ENCODE measurements at regions not wholly inside any gene's neighbourhood (a gene's known extent, or its start where the extent isn't known, plus 50 kb on each side); places are given as distances from the start of the nearest gene placed in this dataset.

DNA sequence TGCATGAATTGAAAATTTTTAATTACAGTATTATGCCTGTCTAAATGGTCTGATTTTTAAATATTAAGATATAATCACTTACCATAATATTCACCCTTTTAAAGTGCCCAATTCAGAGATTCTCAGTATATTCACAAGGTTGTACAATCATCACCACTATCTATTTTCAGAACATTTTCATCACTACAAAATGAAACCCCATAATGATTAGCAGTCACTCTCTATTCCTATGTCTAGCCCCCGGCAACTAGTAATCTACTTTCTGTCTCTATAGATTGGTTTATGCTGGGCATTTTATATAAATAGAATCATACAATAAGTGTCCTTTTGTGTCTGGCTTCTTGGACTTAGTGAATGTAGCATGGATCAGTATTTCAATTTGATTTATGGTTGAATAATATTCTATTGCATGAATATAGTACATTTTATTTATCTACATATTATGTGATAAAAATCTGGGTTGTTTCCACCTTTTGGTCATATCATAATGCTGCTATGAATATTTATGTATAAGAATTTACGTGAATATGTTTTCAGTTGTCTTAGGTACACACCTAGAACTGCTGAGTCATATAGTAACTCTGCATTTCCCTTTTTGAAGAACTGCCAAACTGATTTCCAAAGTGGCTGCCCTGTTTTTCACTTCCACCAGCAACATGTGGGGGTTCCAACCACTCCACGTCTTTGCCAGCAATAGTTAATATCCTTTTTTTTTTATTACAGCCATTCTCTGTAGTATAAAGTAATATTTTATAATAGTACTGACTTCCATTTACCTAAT is 485.7 kb upstream of the ZNF385D start:
- DNase-seq, result no peak

DNA sequence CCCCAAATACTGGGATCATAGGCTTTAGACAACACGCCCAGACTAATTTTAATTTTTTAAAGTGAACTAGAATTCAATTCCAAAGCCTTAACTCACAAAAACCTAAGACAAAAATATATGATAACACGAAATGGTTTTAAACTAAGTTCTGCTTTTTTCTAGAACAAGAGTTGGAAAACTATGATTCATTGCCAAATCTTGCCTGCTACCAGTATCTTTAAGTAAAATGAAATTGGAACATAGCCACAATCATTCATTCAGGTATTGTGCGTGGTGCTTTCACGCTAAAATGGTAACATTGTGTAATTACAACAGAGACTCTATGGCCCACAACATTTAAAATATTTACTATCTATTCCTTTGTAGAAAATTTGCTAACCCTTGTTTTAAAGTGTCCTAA is 488.0 kb upstream of the ZNF385D start:
- no peak for DNase-seq

DNA sequence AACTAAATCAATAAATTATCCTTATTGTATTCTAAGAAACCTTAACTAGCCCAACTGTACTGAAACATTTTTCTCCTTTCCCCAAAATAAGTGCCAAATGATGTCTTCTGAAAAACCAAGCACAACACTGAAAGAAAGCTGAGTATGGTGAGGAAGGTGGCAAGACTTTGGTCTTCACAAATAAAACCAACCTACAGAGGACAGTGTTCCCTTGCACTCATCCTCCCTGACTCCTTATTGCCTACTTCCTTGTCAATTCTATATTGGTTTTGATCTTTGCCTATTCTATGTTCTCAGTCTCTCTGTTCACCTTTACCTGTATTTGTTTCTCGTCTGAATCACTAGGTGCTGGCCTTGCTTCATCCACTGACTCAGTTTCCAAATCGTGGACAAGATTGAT is 490.1 kb upstream of the ZNF385D start:
- no peak for DNase-seq

DNA sequence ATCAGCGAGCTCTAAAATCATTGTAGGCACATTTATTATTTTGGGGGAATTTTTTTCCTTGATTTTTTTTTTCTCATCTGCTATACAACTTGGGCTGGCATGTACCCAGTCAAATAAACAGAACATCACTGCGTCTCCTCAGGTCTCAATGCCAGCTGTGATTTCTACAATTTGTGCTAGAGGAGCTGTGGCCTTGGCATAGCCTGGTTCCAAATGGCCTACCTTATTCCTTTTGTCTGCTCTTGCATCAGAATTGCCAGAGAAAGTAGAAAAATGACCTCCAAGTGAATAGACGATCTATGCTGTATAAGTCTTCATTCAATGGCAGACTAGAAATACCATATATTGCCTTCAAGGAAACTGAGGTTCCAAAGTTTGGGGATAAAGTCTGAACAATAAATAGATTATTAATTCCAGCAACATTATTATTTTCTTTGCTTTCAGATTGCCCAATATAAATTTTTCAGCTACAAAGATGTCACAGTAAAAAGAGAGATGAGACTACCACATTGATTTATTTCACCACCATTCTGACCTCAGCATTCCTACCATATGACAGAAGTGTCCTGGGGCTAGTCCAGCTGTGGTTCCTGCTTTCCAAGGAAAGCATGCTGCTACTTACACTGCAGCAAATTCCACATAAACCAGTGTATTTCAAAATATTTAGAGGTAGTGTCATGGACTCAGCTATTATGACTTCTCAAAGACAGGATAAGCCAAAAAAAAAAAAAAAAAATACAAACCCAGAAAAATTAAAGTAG is 493.9 kb upstream of the ZNF385D start:
- no peak for DNase-seq

DNA sequence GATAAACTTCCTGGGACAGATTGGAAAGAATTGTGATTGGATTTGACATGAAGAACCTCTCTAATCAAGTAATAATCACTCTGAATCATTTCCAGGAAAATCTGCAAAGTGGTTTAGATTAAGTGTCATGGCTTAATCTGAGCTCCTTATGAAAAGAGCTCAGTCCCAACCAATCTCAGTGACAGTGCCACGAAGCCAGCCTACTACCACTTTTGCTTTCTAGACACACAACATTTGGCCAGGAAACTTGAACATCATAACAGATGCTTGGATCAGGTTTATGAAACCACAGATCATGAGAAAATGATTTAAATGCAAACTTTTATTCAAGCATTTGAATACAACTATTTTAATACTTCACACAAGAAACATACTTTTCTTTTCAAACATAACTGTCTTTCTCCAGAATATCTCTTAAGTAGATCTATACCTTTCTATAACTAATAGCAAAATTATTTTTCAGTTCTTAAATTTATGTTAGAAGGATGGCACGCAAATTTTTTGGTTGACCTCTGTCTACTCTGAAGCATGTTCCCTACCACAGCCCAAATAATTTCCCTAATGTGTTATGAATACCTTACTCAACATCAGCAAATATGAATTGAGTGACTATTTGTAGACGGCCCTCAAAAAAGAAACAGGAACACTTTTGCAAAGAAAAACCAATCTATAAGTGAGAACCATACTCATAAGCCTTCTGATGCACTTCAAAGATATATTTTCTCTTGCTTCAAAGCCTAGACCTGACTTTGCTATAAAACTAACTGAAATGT is 495.0 kb upstream of the ZNF385D start:
- DNase-seq, result no peak

DNA sequence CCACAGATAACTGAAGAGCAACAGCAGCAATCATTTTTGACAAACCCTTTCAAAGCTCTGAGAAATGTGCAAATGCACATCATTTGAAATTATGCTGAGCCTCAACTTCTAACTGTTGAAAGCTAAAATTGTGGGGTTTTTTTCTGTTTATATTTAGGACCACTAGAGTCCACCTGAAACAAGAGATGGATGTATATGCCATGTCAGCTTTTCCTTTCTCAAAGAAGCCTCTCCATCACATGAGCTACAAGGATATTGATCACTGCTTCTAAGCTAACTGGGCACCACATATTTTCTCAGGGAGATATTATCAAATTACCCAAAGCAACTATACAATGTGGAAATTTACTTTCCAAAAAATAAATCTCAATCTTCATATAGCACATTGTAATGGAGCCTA is 498.6 kb upstream of the ZNF385D start:
- DNase-seq, result no peak

DNA sequence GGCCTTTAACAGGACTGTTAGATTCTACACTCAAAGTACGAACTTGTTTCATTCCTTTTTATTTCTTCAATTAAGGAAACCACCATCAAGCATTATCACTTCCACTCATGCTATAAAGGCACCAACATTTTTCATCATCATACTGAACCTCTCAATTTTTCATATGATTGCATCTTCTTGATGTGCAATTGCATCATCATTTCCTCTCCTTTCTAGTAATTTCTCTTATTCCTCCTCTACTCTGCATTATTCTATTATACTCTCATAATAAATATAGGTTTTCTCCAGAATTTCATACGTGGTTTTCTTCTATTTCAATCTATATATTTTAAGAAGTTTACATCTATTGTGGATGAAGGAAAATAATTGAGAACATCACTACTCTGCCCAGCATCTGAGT is 506.2 kb upstream of the ZNF385D start:
- no peak for DNase-seq

DNA sequence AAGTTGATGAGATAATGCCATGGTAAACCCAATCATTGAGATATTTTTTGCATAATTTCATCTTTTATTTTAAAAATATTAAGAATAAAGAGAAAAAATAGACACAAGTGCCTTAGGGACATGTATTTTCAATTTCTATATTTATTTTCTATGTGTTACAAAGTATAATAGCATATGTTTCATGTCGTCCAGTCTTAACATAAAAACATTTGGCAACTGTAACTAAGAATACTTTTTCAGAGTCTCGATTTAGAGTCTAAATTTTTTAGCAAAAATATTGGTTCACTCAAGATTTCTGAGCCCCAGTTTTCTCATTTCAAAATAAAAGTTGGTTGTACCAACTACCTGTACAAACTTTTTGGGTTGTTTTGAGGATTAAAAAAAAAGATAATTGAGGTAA is 511.4 kb upstream of the ZNF385D start:
- DNase-seq, result no peak

DNA sequence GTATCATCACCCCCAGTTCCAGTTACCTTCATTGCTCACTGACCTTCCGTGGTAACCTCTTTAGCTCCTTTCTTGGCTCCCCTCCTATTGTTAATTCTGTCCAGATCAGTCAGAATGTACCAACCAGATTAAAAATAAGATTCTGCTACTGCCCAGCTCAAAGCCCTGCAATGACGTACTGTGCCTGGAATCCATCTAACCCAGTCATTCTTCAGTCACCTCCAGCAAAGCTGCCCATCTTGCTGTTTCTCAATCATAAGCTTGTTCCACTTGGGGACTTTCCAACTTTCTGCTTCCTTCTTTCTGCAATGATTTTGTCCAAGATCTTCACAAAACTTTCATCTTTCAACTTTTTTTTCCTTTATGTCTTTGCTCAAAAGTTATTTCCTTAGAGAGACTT is 512.0 kb upstream of the ZNF385D start:
- no peak for DNase-seq

DNA sequence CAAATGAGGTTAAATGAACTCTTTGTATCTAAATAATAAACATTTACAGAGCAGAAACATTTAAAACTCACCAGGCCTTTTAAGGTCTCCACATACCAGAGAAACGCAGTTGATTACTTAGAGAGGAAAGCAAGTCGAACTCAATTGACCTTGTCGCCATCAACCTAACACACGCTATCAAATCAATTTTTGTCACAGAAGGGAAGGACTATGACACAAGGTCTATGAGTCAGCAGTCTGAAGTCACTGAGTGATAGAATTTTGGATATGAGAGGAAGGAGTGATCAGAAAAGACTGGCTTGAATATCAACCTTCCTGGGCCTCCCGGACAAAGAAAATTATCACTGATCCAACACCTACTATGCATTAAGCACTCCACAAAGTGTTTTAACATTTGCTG is 514.4 kb upstream of the ZNF385D start:
- no peak for DNase-seq

DNA sequence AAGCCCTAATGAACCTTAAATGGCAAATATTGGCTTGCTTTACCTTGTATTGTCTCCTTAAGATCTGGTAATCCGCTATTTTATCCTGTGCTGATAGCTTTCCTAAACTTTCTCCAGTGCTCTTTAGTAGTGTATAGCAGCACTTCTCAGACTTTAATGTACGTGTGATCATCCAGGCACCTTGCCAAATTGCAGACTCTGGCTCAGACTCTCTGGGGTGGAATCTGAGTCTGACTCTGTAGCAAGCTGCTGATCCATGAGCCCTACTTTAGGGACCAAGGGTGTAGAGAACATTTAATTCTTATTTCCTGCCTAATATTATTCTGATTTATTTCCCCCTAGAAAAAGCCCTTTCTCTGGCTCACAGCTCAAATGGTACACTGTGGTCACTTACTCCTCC is 518.8 kb upstream of the ZNF385D start:
- no peak for DNase-seq

DNA sequence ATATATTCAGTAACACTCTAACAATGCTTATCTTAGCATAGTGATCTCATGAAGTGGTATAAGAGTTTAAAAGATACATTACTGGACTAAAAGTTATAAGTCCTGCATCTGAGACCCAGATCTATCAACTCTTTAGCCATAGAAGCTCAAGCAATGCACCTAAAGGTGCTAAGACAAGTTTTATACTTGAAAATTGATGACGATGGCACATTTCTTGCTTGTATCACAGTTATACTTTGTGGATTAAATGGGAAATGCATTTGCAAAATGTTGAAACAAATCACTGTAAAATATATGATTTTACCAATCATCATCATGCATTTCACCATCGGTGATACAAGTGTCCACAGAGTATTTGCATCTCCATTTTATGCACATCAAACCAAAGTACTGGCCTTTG is 525.3 kb upstream of the ZNF385D start:
- no peak for DNase-seq

DNA sequence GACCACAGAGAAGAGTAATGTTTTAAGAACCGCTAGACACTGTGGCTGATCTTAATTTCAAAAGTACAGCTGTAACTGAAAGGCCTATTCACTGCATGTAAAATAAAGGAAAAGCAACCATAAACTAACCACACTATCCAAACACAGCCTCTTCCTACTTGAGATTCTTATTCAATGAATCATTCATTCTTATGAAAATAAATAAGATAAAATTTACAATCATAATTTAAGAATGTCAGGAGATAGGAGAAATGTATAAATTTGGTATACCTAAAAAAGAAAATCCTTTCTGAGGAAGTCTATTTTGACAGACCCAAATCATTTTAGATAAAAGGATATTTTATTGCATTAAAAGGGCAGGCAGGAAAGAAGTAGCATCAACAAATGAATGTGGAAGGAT is 533.5 kb upstream of the ZNF385D start:
- DNase-seq, result no peak

DNA sequence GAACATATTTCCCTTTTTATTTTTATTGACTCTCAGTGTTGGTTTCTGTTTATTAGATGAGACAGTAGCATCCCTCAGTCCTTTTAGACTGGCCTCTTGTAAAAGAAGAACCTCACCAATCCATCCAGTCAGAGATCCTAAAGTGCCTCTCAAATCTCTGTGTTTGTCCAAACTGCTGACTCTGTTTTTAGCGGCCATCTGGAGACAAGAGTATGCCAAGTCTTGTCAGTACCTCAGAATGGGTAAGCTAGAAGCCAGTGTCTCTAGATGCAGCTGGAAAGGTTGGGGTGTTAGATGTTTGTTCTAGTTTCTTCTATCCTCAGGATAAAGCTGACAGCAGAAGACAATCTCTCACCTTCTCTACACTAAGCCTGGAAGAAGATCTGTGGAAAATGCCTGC is 537.7 kb upstream of the ZNF385D start:
- no peak for DNase-seq

DNA sequence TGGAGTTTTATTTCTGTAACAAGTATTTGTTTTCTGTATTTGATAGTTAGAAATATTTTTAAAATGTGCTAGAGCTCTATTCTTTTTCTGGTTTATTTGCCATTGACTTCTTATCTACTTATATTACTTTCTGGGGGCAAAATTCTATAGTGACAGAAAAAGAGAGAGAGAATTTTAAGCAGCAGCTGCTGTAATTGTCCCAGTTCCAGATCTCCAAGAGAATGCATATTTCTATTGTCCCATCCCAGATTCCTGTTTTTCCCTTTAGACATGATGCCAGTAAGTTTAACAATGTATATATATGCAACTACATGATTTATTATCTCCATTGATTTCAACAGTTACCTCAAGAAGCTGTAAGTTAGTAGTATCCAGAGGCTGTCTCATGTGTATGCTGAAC is 541.7 kb upstream of the ZNF385D start:
- DNase-seq, result no peak

DNA sequence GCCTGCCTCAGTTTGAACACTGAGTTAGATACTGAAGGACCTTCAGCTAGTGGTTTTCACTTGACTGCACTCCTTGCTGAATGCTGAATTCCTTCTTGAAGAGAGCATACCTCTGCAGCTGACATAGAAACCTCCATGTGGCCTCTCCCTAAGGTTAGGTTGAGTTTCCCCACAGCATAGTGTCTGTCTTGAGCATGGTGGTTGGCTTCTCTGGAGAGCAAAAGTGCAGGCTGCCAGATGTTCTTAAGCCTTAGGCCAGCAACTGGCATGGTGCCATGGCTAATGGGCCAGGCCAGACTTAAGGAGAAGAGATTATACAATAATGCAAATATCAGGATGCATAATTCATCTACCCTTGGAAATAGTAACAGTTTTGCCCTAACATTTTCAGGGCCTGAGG is 545.6 kb upstream of the ZNF385D start:
- no peak for DNase-seq

DNA sequence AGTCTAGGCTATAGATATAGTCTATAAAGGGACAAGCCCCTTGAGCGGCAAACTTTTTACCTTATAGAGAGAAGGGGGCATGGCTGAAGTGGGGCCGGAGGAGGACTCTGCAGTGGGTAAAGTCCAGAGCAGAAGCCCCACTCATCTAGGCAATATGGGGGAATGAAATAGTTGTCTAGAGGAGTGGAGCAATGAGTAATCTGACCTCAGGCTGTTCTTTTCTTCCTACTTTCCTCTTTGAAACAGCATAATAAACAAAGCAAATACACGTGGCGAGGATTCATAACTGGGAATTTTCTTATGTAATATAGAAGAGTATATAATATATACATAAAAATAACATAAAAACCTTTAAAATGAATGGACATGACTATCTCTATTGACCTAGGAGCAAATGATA is 546.4 kb upstream of the ZNF385D start:
- DNase-seq, result no peak

DNA sequence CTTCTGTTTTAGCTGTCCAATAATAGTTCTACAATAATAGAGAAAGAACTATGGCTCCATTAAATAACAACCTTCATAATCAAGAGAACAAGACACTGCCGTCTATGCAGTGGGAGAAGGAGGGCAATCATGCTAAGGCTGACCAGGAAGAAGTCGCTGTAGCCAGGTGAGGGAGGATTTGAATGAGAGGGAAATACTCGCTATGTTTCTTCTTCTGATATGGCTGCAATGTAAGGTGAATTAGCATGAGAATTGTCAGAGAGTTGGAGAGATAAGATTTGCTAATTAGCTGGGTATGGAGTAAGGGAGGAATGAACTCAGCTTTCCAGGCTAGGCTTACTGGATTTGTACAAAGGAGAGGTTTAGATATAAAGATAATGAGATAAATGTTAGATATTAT is 555.4 kb upstream of the ZNF385D start:
- no peak for DNase-seq

DNA sequence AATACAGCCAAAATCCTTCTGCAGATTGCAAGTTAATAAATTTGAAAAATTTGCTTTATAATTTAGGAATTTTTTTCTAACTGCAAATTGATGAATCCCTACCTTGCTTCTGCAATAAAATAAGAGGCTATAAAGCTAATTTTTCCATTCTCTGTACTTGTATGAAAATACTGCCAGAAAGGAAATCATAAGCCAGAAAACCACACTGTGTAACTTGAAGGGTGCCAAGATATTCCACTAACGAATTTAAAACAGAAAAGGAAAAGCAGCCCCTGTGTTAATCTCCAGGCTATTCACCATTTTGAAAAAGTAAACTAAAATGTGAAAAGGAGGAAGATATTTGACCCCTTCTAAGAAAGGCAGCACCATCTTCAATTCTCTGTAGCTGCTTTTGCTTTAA is 557.9 kb upstream of the ZNF385D start:
- DNase-seq, result no peak

DNA sequence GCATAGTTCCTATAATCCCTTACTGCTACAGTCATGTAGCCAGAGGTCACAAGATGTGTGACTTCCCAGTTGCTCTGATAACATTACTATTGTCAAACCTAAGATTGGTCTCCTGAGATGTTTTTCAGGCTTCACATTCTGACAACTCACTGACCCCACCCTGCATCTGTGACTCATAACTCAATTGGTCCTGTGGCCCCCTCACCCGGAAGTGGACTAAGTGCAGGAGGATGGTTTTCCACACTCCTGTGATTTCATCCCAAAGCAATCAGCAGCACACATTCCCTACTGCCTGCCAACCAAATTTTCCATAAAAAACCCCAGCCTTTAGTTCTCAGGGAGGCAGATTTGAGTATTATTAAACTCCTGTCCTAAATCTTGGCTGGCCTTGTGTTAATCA is 564.9 kb upstream of the ZNF385D start:
- no peak for DNase-seq

DNA sequence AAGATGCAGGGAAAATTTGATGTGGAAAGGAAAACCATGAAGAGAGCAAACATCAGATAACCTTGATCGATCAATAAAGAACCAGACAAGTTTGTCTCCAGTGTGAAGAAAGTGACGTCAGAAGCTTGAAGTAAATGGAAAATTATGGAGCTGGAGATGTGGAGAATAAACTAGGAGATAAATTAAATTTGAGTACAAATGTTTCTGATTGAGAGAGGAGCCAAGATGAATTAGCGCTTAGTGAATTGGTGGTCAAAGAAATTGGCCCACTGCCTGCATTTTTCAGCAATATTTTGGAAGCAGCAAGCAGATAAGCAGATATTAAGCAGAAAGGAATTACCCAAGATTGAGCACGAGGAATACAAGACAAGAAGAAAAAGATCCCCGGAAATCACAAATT is 567.3 kb upstream of the ZNF385D start:
- DNase-seq, result no peak

DNA sequence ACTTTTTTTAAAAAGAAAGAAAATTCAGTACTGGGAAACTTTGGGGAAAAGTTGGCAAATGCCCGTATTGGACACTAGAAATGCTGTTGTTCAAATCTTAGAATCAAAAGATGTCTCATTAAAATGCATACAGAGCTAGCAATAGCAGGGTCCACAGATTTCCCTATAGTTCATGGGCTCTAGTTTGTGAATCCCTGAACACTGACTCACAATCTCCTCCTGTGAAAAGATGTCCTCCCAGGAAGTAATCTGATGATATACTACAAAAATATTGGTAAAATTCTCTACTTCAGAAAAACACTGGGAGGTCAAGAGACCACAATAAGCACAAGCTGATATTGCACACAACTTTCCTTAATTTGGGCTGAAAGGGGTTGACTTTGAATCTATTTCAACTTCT is 568.4 kb upstream of the ZNF385D start:
- DNase-seq, result no peak

DNA sequence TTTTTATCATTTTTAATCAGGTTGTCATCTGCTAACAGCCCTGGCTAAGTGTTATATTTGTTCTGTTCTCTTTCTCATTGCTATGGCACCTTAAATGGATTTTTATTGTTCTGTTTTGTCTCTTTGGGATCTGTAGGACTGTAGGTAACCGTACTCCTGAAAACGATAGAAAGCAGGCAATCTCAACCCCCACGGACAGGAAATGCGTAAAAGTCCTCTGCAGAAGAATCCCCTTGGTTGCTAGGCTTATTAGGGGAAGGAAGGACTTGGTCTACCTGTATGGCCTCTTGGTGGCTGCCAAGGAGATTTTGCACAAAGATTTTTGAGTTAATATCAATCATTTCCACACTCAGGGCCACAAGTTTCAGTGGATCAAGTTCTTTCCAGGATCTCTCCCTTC is 571.9 kb upstream of the ZNF385D start:
- DNase-seq, result no peak

DNA sequence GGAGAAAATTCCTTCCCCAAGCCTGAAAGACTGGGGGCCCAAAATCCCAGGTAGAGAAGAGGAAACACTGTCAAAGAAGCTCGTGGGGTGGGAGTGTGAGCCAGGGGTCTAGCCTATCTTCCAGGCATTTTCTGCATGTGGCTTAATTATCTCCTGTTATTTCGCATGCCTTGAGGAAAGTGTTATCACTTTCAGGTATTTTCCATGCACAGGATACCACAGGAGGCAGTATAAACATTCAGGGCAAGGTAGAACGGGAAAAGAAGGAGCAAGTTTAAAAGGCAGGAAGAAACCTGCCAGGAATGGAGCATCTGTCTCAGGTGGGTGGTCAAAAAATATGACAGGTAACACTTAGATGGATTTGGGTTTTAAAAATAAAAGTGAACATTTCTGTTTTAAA is 575.3 kb upstream of the ZNF385D start:
- no peak for DNase-seq
